ENCODE measurements at regions not wholly inside any gene's neighbourhood (a gene's known extent, or its start where the extent isn't known, plus 50 kb on each side); places are given as distances from the start of the nearest gene placed in this dataset.

GRCh38 chr10:62981096-62981495, 152.0 kb upstream of the NRBF2 start:
- BruUV-seq (replicated peaks), result no TSS peak
- Mint-ChIP-seq H3K4me3 (ENCODE audit: unreplicated experiment) (no peak overlapping the region), H3K27ac (ENCODE audit: unreplicated experiment) (no peak overlapping the region), H3K27me3 (ENCODE audit: insufficient read depth, unreplicated experiment) (peaks cover 3% of the 10 kb centered on the region), H3K9me3 (ENCODE audit: unreplicated experiment) (no peaks in the 10 kb centered on the region), H3K36me3 (ENCODE audit: insufficient read depth, unreplicated experiment) (no peaks in the 10 kb centered on the region), H3K4me1 (ENCODE audit: low read depth, unreplicated experiment) (peaks cover 7% of the 10 kb centered on the region)
- intact Hi-C loops (cut with micrococcal nuclease; ENCODE audit: unreplicated experiment), result no loop called here
- DNase-seq, result no peak
- no peaks in the 10 kb centered on the region for H3K4me1 ChIP-seq
- H3K27me3 ChIP-seq (replicated peaks; ENCODE audit: control insufficient read depth, insufficient read depth, low read length), result no peaks in the 10 kb centered on the region
- no peak overlapping the region for H3K4me3 ChIP-seq (ENCODE audit: low read depth, low read length)
- H3K9me3 ChIP-seq, result no peaks in the 10 kb centered on the region
- ChIA-PET CTCF (no interaction called here), POLR2A (no interaction called here)
- TF ChIP-seq, protein P1, sequence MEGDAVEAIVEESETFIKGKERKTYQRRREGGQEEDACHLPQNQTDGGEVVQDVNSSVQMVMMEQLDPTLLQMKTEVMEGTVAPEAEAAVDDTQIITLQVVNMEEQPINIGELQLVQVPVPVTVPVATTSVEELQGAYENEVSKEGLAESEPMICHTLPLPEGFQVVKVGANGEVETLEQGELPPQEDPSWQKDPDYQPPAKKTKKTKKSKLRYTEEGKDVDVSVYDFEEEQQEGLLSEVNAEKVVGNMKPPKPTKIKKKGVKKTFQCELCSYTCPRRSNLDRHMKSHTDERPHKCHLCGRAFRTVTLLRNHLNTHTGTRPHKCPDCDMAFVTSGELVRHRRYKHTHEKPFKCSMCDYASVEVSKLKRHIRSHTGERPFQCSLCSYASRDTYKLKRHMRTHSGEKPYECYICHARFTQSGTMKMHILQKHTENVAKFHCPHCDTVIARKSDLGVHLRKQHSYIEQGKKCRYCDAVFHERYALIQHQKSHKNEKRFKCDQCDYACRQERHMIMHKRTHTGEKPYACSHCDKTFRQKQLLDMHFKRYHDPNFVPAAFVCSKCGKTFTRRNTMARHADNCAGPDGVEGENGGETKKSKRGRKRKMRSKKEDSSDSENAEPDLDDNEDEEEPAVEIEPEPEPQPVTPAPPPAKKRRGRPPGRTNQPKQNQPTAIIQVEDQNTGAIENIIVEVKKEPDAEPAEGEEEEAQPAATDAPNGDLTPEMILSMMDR (IDR thresholded peaks at IDR 0.05; ENCODE audit: insufficient read depth in 1 of 2, low read depth in 1 of 2, low read length in 1 of 2, severe bottlenecking in 1 of 2, unreplicated experiment in 1 of 2), result no peak
- no peaks in the 10 kb centered on the region for H3K36me3 ChIP-seq (ENCODE audit: control insufficient read depth, insufficient read depth, low read length)

DNA sequence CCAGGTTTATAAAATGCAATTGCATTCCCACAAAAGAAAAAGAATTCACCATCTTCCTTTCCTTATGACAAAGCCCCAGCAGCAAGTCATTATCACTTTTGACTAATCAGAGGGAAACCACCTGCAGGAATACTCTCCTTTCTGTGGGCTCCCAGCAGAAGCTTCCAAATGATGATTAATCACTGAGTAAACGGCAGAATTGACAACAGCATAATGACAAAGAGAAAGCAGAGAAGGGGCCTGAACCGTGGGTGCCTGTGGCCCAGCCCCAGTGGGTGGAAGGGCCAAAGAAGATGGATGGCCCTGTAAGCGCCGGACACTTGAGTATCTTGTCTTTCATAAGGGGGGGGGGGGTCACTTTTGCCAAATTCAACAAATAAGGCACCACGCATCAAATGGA, 152.4 kb upstream of the NRBF2 start:
- no peak for DNase-seq
- no peaks in the 10 kb centered on the region for H3K27me3 ChIP-seq (replicated peaks; ENCODE audit: control insufficient read depth, insufficient read depth, low read length)
- POLR2A ChIA-PET, result no interaction called here
- H3K9me3 Mint-ChIP-seq (ENCODE audit: unreplicated experiment), result peaks cover 3% of the 10 kb centered on the region
- H3K36me3 ChIP-seq (ENCODE audit: control insufficient read depth, insufficient read depth, low read length), result no peaks in the 10 kb centered on the region
- H3K4me1 Mint-ChIP-seq (ENCODE audit: low read depth, unreplicated experiment), result peaks cover 7% of the 10 kb centered on the region
- no peaks in the 10 kb centered on the region for H3K4me1 ChIP-seq
- H3K36me3 Mint-ChIP-seq (ENCODE audit: insufficient read depth, unreplicated experiment), result no peaks in the 10 kb centered on the region
- H3K27ac Mint-ChIP-seq (ENCODE audit: unreplicated experiment), result no peak overlapping the region
- H3K9me3 ChIP-seq, result no peaks in the 10 kb centered on the region
- no peak overlapping the region for H3K4me3 ChIP-seq (ENCODE audit: low read depth, low read length)
- peaks cover 3% of the 10 kb centered on the region for H3K27me3 Mint-ChIP-seq (ENCODE audit: insufficient read depth, unreplicated experiment)
- no TSS peak for BruUV-seq (replicated peaks)
- intact Hi-C loops (cut with micrococcal nuclease; ENCODE audit: unreplicated experiment), result no loop called here
- TF ChIP-seq, protein P1 (IDR thresholded peaks at IDR 0.05; ENCODE audit: insufficient read depth in 1 of 2, low read depth in 1 of 2, low read length in 1 of 2, severe bottlenecking in 1 of 2, unreplicated experiment in 1 of 2), result no peak
- CTCF ChIA-PET, result interaction anchor here (0.7 kb wide), 1 partner anchor 1400 kb away, joined by 4 read pairs; no protein-coding TSS in a partner anchor
- H3K4me3 Mint-ChIP-seq (ENCODE audit: unreplicated experiment), result no peak overlapping the region

DNA sequence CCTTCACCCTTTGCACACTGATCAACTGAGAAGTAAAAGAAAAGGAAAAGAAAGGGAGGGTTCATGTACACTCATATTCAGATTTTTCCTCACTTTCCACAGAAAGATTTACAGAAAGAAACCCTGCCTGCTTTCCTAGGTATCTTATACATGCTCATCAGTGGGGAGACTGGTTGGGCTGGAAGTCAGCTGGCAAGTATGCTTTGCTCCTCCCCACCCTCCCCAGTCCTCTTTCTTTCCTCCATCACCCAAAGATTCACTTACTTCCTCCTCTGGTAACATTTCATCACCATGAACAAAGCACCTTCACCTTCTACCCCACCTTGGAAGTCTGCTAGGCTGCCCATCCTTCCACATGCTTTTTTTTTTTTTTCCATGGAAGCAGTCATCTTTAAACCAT, 153.2 kb upstream of the NRBF2 start:
- Histone ChIP-seq H3K9me3 (no peaks in the 10 kb centered on the region), H3K27me3 (replicated peaks; ENCODE audit: control insufficient read depth, insufficient read depth, low read length) (no peaks in the 10 kb centered on the region), H3K4me3 (ENCODE audit: low read depth, low read length) (no peak overlapping the region), H3K4me1 (no peaks in the 10 kb centered on the region), H3K36me3 (ENCODE audit: control insufficient read depth, insufficient read depth, low read length) (no peaks in the 10 kb centered on the region)
- no peaks in the 10 kb centered on the region for H3K36me3 Mint-ChIP-seq (ENCODE audit: insufficient read depth, unreplicated experiment)
- H3K27ac Mint-ChIP-seq (ENCODE audit: unreplicated experiment), result no peak overlapping the region
- intact Hi-C loops (cut with micrococcal nuclease; ENCODE audit: unreplicated experiment), result no loop called here
- BruUV-seq (replicated peaks), result no TSS peak
- CTCF ChIA-PET, result interaction anchor here (0.7 kb wide), 1 partner anchor 1399 kb away, joined by 4 read pairs; no protein-coding TSS in a partner anchor
- H3K27me3 Mint-ChIP-seq (ENCODE audit: insufficient read depth, unreplicated experiment), result peaks cover 3% of the 10 kb centered on the region
- no peak overlapping the region for H3K4me3 Mint-ChIP-seq (ENCODE audit: unreplicated experiment)
- POLR2A ChIA-PET, result no interaction called here
- peaks cover 7% of the 10 kb centered on the region for H3K4me1 Mint-ChIP-seq (ENCODE audit: low read depth, unreplicated experiment)
- peaks cover 11% of the 10 kb centered on the region for H3K9me3 Mint-ChIP-seq (ENCODE audit: unreplicated experiment)
- TF ChIP-seq, protein P1 (IDR thresholded peaks at IDR 0.05; ENCODE audit: insufficient read depth in 1 of 2, low read depth in 1 of 2, low read length in 1 of 2, severe bottlenecking in 1 of 2, unreplicated experiment in 1 of 2), result no peak
- no peak for DNase-seq
